Cardiac muscle cell (in vitro differentiated cells and primary cell): ENCODE measurements at regions not wholly inside any gene's neighbourhood (a gene's known extent, or its start where the extent isn't known, plus 50 kb on each side); places are given as distances from the start of the nearest gene placed in this dataset.
A peak's percentile ranks its signal among the peaks of the same experiment; 100 is the strongest.

Experiments
- DNase-seq, 2 donors: peaks; one replicate each; pipeline versions ENCODE4 v3.0.0 to v3.0.0-alpha.2; 2010 to 2017; ENCODE audit warnings: low read depth in 1 of 2, low spot score in 1 of 2
- H3K27ac ChIP-seq: fragments of 200-600 bp; sonication (generic); 2 replicates; pipeline ENCODE4 v1.5.1; 2016
- H3K27me3 ChIP-seq: fragments of 200-600 bp; sonication (generic); 2 replicates; pipeline ENCODE4 v1.6.0; 2016; ENCODE audit warnings: control low read depth
- H3K36me3 ChIP-seq: fragments of 200-600 bp; sonication (generic); 2 replicates; pipeline ENCODE4 v1.5.1; 2016; ENCODE audit warnings: control low read depth
- H3K4me1 ChIP-seq: fragments of 200-600 bp; sonication (generic); 2 replicates; pipeline ENCODE4 v1.8.1; 2017; ENCODE audit warnings: low read depth, mild to moderate bottlenecking, mixed run types
- H3K4me3 ChIP-seq: fragments of 200-600 bp; sonication (generic); 2 replicates; pipeline ENCODE4 v1.5.1; 2016; ENCODE audit warnings: mild to moderate bottlenecking
- H3K9me3 ChIP-seq: fragments of 200-600 bp; sonication (generic); 2 replicates; pipeline ENCODE4 v1.5.1; 2017; ENCODE audit warnings: low read depth, mild to moderate bottlenecking, control low read depth
- CTCF ChIP-seq: IDR thresholded peaks from 2 replicates; pipeline ENCODE4 v1.5.1; 2012; ENCODE audit warnings: low read depth, mild to moderate bottlenecking, low read length

DNA sequence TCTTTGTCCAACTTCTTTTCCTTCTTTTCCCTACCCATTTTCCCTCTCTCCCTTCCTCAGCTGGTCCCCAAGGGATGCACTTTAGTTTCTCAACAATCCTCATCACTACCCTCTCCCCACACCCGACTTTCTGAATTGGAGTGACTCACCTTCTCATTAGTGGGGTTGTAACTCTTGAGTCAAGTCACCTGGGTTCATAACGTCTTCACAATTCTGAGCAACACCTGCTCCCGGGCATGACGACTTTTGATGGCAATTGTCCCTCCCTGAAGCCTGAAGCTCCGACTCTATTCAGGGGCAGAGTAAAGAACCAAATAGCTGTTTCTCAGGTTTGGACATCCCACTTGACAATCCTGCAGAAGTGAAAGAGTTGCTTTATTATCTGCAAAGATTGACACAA lies 82.7 kb upstream of the OTX2 start:
- DNase-seq = no peak
- Histone ChIP-seq H3K4me3 (no peak overlapping the region), H3K27ac (no peak overlapping the region), H3K27me3 (peaks cover 59% of the 10 kb centered on the region), H3K4me1 (peaks cover 10% of the 10 kb centered on the region), H3K9me3 (no peaks in the 10 kb centered on the region), H3K36me3 (no peaks in the 10 kb centered on the region)
- TF ChIP-seq CTCF = no peak

DNA sequence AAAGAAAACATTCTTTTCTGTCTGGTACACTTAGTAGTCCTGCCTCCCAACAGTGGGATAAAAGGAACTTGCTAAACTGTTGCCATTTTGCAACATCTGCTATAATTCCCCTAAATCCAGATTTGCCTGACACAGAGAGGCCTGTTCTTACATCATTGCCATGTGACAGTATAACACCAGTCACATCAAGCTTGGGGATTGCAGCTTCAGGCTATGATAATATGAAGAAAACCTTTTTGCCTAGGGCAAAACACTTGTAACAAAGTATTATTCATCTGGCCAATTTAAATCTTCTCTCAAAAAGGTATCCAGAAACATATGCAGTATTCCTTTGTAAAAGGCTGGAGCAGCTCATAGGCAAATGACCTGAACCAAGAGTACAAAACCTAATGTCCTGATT lies 80.9 kb upstream of the OTX2 start:
- DNase-seq = no peak
- no peak overlapping the region for H3K4me3 ChIP-seq
- no peaks in the 10 kb centered on the region for H3K9me3 ChIP-seq
- no peak overlapping the region for H3K27ac ChIP-seq
- H3K27me3 ChIP-seq = peaks cover 67% of the 10 kb centered on the region
- H3K36me3 ChIP-seq = no peaks in the 10 kb centered on the region
- peaks cover 6% of the 10 kb centered on the region for H3K4me1 ChIP-seq
- TF ChIP-seq CTCF = no peak

- Histone ChIP-seq H3K4me3 (no peak overlapping the region), H3K4me1 (no peaks in the 10 kb centered on the region), H3K36me3 (no peaks in the 10 kb centered on the region), H3K27ac (no peak overlapping the region), H3K27me3 (peaks cover 67% of the 10 kb centered on the region), H3K9me3 (no peaks in the 10 kb centered on the region)
- TF ChIP-seq CTCF = no peak
- DNase-seq = no peak
Measured at GRCh38 chr14:56889705-56890104, 79.4 kb upstream of the OTX2 start.

GRCh38 chr14:56888274-56888673 lies 78.0 kb upstream of the OTX2 start:
- no peak for DNase-seq
- H3K27me3 ChIP-seq = peaks cover 57% of the 10 kb centered on the region
- no peak for TF ChIP-seq CTCF
- no peaks in the 10 kb centered on the region for H3K4me1 ChIP-seq
- H3K9me3 ChIP-seq = no peaks in the 10 kb centered on the region
- no peak overlapping the region for H3K27ac ChIP-seq
- no peaks in the 10 kb centered on the region for H3K36me3 ChIP-seq
- H3K4me3 ChIP-seq = no peak overlapping the region

DNA sequence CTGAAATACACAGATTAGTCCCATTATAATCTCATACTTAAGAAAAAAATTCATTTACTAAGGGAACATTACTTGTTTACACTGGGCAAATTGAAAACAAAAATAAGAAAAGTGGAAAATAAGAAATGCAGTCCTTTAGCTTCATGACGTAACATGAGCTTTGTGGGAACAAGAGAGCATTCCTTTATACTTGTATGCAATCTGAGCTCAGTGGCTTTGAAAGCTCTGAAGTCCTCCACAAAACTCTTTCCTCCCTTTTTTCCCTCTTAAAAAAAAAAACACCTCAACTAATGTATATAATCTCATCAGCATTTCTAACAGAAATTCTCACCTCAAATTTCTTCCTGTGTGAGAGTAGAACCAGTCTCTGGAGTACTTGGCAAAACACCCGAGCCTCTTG lies 76.9 kb upstream of the OTX2 start:
- Histone ChIP-seq H3K4me1 (no peaks in the 10 kb centered on the region), H3K9me3 (no peaks in the 10 kb centered on the region), H3K36me3 (no peaks in the 10 kb centered on the region), H3K4me3 (no peak overlapping the region), H3K27ac (no peak overlapping the region), H3K27me3 (peaks cover 47% of the 10 kb centered on the region)
- no peak for TF ChIP-seq CTCF
- peak in 1 of 2 donors; percentile 25 for DNase-seq

- Histone ChIP-seq H3K9me3 (no peaks in the 10 kb centered on the region), H3K4me1 (no peaks in the 10 kb centered on the region), H3K27ac (no peak overlapping the region), H3K36me3 (no peaks in the 10 kb centered on the region), H3K27me3 (peaks cover 40% of the 10 kb centered on the region), H3K4me3 (no peak overlapping the region)
- TF ChIP-seq CTCF = no peak
- DNase-seq = no peak
Measured at GRCh38 chr14:56886471-56887062, 76.3 kb upstream of the OTX2 start.
